Loucy (cell line): ENCODE measurements at regions not wholly inside any gene's neighbourhood (a gene's known extent, or its start where the extent isn't known, plus 50 kb on each side); places are given as distances from the start of the nearest gene placed in this dataset.
A peak's percentile ranks its signal among the peaks of the same experiment; 100 is the strongest.

Experiments
- H2AFZ ChIP-seq: fragments of 200-600 bp; sonication (generic); 2 replicates; pipeline ENCODE4 v1.6.0; 2016; ENCODE audit warnings: antibody characterized with exemption, mild to moderate bottlenecking, low read length, moderate library complexity
- H3F3A ChIP-seq: fragments of 200-600 bp; 2 replicates; pipeline ENCODE4 v1.6.0; 2016; ENCODE audit warnings: antibody characterized with exemption, low read depth, mild to moderate bottlenecking
- H3K27me3 ChIP-seq: fragments of 200-600 bp; sonication (generic); 2 replicates; pipeline ENCODE4 v1.6.1; 2014; ENCODE audit warnings: low read length, mild to moderate bottlenecking; ENCODE audit not compliant: insufficient read depth, poor library complexity, severe bottlenecking
- H3K36me3 ChIP-seq: fragments of 200-600 bp; sonication (generic); 2 replicates; pipeline ENCODE4 v1.6.1; 2016; ENCODE audit warnings: low read length; ENCODE audit not compliant: insufficient read depth
- H3K4me1 ChIP-seq: fragments of 200-600 bp; sonication (generic); 2 replicates; pipeline ENCODE4 v1.5.1; 2014; ENCODE audit warnings: low read length, mild to moderate bottlenecking; ENCODE audit not compliant: insufficient read depth, poor library complexity, severe bottlenecking
- H3K4me2 ChIP-seq: fragments of 200-600 bp; sonication (generic); 2 replicates; pipeline ENCODE4 v1.6.0; 2014; ENCODE audit warnings: antibody characterized with exemption, low read length, low read depth, mild to moderate bottlenecking; ENCODE audit not compliant: poor library complexity, severe bottlenecking
- H3K4me3 ChIP-seq: fragments of 200-600 bp; sonication (generic); 2 replicates; pipeline ENCODE4 v1.5.1; 2014; ENCODE audit warnings: low read length, mild to moderate bottlenecking, mixed read lengths; ENCODE audit not compliant: poor library complexity, severe bottlenecking
- H3K79me2 ChIP-seq: fragments of 200-600 bp; sonication (generic); 2 replicates; pipeline ENCODE4 v1.6.1; 2014; ENCODE audit warnings: low read length; ENCODE audit not compliant: insufficient read depth
- H3K9ac ChIP-seq: fragments of 200-600 bp; sonication (generic); 2 replicates; pipeline ENCODE4 v1.6.0; 2014; ENCODE audit warnings: mild to moderate bottlenecking, low read depth, low read length, moderate library complexity; ENCODE audit not compliant: poor library complexity, severe bottlenecking
- H3K9me2 ChIP-seq: fragments of 200-600 bp; sonication (generic); replicated peaks from 2 replicates; pipeline ENCODE4 v1.6.1; 2016; ENCODE audit warnings: low read depth, low read length, mixed read lengths
- H3K9me3 ChIP-seq: fragments of 200-600 bp; sonication (generic); 2 replicates; pipeline ENCODE4 v1.6.1; 2014; ENCODE audit warnings: mild to moderate bottlenecking, antibody characterized with exemption, low read length, low read depth; ENCODE audit not compliant: insufficient read depth
- H4K20me1 ChIP-seq: fragments of 200-600 bp; sonication (generic); 2 replicates; pipeline ENCODE4 v1.6.0; 2014; ENCODE audit warnings: antibody characterized with exemption, low read length, mild to moderate bottlenecking; ENCODE audit not compliant: insufficient read depth, poor library complexity, severe bottlenecking
- CTCF ChIP-seq: fragments of 200-600 bp; sonication (generic); conservative IDR thresholded peaks from 2 replicates; pipeline ENCODE4 v1.5.1; 2014; ENCODE audit warnings: mild to moderate bottlenecking, antibody characterized with exemption, low read length
- EZH2phosphoT487 ChIP-seq: fragments of 200-600 bp; IDR thresholded peaks from 2 replicates; pipeline ENCODE4 v1.6.1; 2018; ENCODE audit warnings: antibody characterized with exemption, mild to moderate bottlenecking, moderate library complexity, borderline replicate concordance

GRCh38 chr11:23573429-23573828, 713.2 kb upstream of the CCDC179 start:
- H4K20me1 ChIP-seq = no peaks in the 10 kb centered on the region
- no peak for TF ChIP-seq CTCF
- no peak for TF ChIP-seq EZH2phosphoT487
- no peaks in the 10 kb centered on the region for H3K36me3 ChIP-seq
- peak overlapping the region; percentile 22; the same call in 1 of the 2 replicates for H2AFZ ChIP-seq
- no peaks in the 10 kb centered on the region for H3K27me3 ChIP-seq
- no peaks in the 10 kb centered on the region for H3K79me2 ChIP-seq
- H3K9ac ChIP-seq = no peak overlapping the region
- H3K9me2 ChIP-seq = no peaks in the 10 kb centered on the region
- H3K4me2 ChIP-seq = peak overlapping the region; percentile 17
- no peaks in the 10 kb centered on the region for H3K9me3 ChIP-seq
- H3K4me1 ChIP-seq = peaks cover 43% of the 10 kb centered on the region
- H3F3A ChIP-seq = peaks cover 24% of the 10 kb centered on the region
- no peak overlapping the region for H3K4me3 ChIP-seq

GRCh38 chr11:23574149-23574548, 713.9 kb upstream of the CCDC179 start:
- Histone ChIP-seq H3F3A (peaks cover 17% of the 10 kb centered on the region), H3K36me3 (no peaks in the 10 kb centered on the region), H4K20me1 (no peaks in the 10 kb centered on the region), H3K9me2 (no peaks in the 10 kb centered on the region), H2AFZ (no peak overlapping the region), H3K4me1 (peaks cover 36% of the 10 kb centered on the region), H3K79me2 (no peaks in the 10 kb centered on the region), H3K9me3 (no peaks in the 10 kb centered on the region), H3K9ac (no peak overlapping the region), H3K27me3 (no peaks in the 10 kb centered on the region), H3K4me2 (no peak overlapping the region), H3K4me3 (no peak overlapping the region)
- no peak for TF ChIP-seq CTCF
- TF ChIP-seq EZH2phosphoT487 = no peak

GRCh38 chr11:23577296-23577695, 717.0 kb upstream of the CCDC179 start:
- Histone ChIP-seq H3K9me2 (no peaks in the 10 kb centered on the region), H3F3A (no peaks in the 10 kb centered on the region), H3K4me2 (no peak overlapping the region), H3K27me3 (no peaks in the 10 kb centered on the region), H4K20me1 (no peaks in the 10 kb centered on the region), H3K9ac (no peak overlapping the region), H3K4me3 (no peak overlapping the region), H3K79me2 (no peaks in the 10 kb centered on the region), H3K9me3 (no peaks in the 10 kb centered on the region), H3K36me3 (no peaks in the 10 kb centered on the region), H2AFZ (no peak overlapping the region), H3K4me1 (peaks cover 14% of the 10 kb centered on the region)
- TF ChIP-seq CTCF (no peak), EZH2phosphoT487 (no peak)
